ENCODE measurements at regions not wholly inside any gene's neighbourhood (a gene's known extent, or its start where the extent isn't known, plus 50 kb on each side); places are given as distances from the start of the nearest gene placed in this dataset.

DNA sequence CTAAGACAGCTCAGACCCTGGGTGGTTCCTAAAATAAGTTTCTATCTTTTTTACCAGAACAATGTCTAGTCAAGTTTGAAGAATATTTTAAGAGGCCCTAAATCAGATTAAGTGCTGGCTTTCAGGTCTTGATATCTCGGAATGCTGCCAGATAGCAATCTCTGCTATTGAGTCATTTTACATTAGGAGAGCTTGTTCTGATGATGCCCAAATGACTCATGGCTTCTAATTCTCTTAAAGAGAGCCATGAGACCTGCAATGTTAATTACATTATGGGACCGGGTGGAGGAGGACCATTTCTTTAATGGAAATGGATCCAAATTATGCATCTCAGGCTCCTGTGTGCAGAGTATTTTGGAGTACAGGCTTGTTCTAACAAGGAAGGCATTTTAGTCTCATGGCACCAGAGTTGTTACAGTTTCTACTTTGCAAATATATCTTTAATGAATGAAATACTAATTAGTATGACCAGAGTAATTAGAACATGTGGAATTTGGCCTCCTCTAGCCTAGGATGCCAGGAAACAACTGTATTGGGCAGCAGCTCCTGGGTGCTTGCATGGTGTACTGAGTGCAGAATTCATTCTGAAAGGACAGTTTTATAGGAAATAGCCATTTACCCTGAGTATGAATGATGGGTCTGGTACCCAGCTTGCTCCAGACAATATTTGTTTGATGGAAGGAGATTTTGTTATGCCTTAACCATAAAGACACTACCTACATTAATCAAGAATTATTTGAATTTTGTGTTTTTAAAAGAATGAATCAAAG, 94.0 kb upstream of the SULT1C3 start:
- DNase-seq = no peak

DNA sequence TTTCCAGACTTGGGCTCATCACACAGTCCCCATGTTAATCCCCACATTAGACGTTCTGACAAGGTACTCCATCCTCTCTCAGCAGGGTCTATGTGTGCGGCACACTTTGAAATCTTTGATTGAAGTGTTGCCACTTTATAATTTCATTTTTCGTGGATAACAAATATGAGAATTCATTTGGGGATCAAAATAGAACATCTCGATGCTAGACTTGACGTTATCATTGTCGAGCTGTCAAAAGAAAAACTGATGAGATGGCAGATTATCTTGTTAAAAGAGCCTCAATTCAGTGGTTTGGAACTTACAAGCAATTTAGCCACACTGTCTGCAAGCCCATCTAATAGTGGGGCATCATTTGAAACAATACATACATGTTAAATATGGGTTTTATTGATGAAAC, 91.2 kb upstream of the SULT1C3 start:
- DNase-seq = no peak

DNA sequence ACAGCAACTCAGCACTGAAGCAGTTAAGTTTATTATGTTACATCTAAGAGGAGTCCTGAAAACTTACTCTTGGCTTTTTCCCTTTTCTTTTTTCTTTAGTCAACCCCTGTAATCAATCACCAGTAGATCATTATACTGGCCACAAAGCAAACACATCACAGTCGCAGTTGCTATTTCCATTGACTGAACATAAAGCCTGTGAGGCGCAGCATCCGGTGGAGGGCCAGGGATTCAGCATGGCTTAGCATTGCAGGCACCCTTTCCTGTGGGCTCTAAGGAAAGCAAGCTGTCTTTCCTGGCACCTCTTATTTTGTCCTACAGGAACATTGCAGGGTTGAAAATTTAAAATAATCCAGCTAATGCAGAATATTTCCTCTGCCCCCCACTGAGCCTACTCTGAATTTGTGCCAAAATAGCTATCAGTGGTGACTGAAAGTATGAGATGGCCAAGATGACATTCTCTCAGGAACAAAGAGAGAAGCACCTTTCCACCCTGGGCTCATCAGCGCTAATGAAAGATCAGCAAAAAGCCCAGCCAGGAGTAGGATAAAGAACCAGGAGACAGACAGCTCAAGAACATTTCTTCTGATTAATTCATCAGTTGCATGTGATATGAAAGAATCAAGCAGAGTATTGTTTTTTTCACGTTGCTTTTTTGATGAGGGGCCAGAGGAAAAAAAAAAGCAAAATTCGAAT, 85.3 kb upstream of the SULT1C3 start:
- no peak for DNase-seq

DNA sequence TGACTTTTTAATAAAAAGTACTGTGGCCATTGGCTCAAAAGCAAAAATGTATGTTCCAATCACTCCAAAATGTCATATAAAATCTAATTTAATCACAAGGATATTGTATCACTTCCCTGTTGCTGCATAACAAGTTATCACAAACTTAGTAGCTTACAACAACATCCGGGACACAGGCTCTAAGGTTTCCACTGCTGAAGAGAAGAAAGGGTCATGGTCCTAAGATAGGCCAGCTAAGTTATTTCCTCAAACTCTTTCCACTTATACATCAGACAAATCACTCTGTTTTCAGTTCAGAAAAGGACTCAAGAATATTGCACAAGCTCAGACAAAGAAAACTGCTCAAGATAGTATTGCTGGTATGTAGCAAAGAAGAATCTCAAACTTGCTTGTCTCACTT, 78.5 kb upstream of the SULT1C3 start:
- DNase-seq = no peak

DNA sequence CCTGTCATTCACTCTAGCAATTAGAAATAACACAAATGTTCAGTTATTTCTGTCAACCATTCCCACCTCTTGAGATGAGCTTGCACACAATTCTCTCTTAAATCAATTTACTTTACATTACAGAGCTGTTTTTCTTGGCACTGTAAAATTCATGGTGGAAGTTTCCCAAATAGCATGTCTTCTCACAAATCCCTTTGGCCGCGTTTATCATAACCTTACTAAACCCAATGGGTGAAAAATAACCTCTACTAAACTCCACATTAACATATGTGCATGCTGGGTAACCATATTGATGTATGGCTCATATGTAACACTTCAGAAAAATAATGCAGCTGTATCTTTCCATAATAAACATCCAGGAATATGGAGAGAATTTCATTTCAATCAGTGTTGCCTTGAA, 75.5 kb upstream of the SULT1C3 start:
- DNase-seq = no peak

DNA sequence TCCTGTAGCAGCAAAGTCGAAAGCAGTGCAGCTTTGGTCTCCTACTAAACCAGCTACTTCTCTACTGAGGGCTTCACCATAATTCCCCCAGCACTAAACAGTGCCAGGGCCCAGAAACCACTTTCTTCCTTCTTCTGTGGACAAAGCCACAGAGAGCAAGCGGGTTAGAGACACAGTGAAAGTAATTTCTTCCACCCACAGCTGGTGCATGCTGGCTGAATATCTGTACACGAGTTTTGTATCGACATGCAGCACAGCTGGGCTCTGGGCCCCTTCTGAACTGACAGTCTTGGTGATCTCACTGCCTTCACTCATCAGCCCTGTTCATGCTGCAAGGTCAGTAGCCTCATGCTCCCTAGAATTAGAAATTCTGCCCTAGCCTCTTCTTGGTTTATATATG, 74.0 kb upstream of the SULT1C3 start:
- DNase-seq = no peak

DNA sequence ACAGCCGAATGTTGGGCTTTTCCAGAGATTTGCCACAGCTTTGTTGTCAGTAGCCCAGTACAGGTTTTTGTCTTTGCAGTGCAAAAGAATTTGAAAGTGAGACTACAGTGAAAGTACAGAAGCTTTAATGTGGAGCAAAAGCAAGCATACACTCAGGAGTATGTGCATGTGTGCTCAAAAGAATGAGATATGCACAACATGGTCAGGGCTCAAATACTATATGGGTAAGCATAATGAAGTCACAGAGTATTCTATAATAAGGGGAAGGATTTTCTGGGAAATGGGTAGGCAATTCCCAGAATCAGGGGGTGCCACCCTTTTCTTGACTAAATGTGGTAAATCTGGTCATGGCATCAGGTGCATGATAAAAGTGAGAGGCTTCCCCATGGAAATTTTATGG, 72.1 kb upstream of the SULT1C3 start:
- no peak for DNase-seq

DNA sequence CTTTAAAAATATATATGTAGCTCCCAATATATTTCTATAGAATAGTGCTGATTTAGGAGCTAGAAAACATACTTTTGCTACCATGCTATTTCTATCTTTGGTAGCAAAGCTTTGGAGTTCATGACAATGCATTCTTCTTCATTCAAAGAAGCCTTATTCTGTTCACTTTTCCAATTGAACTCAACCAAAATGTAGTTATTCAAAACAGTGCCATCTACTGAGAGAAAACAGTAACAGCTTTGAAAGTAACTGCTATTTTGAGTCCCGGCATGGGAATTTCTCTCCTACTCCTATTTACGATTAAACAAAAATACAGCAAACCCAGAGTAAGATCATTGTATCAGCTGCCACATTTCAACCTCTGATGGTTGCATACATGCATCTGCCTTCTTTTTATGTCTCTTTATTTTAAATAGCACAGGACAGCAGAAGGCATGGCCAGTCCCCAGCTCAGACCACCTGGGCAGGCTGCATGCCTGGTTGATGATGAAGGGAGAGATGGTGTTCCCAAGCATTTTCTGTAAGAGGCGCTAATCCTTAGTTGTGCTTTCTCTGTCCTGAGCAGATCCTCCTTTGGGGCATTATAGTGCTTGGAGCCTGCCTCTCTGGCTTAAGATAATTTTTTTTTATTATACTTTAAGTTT, 69.7 kb upstream of the SULT1C3 start:
- DNase-seq = no peak

DNA sequence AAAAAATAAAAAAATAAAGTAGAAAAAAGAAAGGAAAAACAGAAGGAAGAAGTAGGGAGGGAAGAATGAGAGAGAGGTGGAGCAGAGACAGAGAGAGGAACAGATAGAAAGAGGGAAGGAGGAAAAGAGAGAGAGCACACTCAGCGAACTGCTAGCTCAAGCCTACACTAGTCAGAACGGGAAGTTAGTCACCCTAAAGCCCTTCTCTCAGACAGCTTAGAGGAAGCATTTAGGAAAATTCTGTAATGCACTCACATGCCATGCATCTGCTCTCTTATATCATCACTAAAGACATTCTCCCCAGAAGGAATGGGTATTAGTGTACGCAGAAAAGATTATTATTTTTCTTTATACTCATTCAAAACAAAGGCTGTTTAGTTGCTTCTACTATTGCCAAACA, 68.1 kb upstream of the SULT1C3 start:
- DNase-seq = no peak

DNA sequence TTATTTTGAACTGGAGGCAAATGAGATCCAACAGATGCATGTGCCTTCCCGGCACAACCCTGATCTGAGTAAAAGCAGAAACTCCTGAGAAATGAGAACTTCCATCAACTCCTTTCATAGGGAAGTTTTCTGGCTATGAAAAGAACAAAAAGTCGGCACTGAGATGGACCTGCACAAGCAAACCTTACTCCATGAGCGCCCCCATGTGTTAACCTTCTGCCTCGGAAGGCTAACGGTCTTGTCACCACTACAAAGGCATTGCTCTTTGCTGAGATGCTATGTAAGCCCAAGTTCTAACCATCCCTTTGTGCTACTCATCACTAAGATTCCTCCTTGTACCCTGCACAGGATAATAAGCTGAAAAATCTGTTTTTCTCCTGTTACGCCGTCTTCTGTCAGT, 57.3 kb upstream of the SULT1C3 start:
- peak; percentile 19 for DNase-seq

DNA sequence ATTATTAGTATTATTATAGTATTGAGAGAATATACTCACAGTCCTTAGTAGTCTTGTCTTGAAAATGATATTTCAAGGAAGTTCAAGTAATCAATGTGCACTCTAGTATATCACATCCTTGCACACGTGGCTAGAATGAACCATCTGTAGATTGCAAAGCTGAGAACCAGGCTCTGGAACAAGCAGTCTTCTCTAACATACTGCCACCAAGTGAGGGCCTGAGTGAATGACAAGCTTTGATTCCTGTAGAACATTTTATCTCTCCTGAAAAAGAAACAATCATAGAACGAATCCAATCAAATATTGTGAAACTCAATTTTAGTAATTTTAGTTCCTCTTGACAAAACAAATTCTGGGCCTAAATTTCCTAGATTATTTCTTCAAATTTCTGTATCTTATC, 55.3 kb upstream of the SULT1C3 start:
- peak; percentile 20 for DNase-seq

DNA sequence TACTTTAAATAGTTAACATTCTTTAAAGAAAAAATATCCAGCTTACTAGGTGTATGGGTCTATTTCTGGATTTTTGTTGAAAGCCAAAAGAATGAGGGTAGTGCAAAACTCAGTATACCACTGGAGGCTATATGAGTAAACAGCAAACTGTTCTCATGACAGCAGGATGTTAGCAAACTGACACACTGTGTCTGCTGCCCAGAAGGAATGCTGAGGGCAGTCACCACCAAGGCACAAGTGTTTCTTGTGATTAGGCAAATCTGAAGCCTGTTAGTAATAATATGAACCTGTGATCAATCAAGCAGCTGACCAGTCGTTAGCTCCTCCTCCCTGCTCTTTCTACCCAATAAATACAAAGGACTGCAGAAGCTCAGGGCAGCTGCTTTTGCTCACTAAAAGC, 50.5 kb upstream of the SULT1C3 start:
- no peak for DNase-seq
